Hepatocyte (in vitro differentiated cells): ENCODE measurements at regions not wholly inside any gene's neighbourhood (a gene's known extent, or its start where the extent isn't known, plus 50 kb on each side); places are given as distances from the start of the nearest gene placed in this dataset.

Experiments used
- EZH2phosphoT487 ChIP-seq: fragments of 200-600 bp; sonication (generic); IDR thresholded peaks from one replicate; pipeline ENCODE4 v1.6.1; 2018; ENCODE audit warnings: antibody characterized with exemption, mild to moderate bottlenecking, low read depth, moderate library complexity; ENCODE audit not compliant: unreplicated experiment, severe bottlenecking
- TF ChIP-seq, protein P1 (sequence below): fragments of 200-600 bp; sonication (generic); IDR thresholded peaks from 2 replicates; pipeline ENCODE4 v1.5.1; 2016; ENCODE audit warnings: antibody characterized with exemption, mild to moderate bottlenecking; ENCODE audit not compliant: poor library complexity

DNA sequence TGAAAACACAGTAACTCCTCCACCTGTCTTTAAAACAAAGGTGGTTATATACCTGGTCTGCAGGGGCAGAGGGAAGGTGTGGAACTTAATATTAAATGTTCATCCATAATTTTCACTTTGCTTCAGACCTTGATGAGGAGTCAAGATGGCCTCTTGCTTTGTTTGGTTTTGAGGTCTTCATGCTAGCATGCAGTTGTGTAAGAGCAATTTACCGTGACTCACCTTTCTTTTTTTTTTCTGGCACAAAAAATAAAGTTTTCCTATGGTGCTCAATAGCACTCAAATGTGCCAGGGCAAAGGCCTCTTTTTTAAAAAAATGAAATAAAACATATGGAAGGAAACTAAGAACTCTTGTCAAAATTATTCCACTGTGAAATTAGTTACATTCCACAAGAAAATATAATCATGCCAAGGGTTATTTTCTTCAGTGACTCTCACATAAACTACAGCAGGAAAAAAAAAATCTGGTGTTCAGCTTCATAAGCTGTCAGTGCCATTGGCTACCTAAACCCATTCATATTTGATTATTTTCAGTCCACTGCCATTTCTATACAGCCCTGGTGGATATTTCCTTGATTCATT, 128.2 kb downstream of the SLC7A11 start:
- TF ChIP-seq, protein P1, sequence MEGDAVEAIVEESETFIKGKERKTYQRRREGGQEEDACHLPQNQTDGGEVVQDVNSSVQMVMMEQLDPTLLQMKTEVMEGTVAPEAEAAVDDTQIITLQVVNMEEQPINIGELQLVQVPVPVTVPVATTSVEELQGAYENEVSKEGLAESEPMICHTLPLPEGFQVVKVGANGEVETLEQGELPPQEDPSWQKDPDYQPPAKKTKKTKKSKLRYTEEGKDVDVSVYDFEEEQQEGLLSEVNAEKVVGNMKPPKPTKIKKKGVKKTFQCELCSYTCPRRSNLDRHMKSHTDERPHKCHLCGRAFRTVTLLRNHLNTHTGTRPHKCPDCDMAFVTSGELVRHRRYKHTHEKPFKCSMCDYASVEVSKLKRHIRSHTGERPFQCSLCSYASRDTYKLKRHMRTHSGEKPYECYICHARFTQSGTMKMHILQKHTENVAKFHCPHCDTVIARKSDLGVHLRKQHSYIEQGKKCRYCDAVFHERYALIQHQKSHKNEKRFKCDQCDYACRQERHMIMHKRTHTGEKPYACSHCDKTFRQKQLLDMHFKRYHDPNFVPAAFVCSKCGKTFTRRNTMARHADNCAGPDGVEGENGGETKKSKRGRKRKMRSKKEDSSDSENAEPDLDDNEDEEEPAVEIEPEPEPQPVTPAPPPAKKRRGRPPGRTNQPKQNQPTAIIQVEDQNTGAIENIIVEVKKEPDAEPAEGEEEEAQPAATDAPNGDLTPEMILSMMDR: no peak
- no peak for TF ChIP-seq EZH2phosphoT487
